Right atrium auricular region (tissue), 2 donors: ENCODE measurements at regions not wholly inside any gene's neighbourhood (a gene's known extent, or its start where the extent isn't known, plus 50 kb on each side); places are given as distances from the start of the nearest gene placed in this dataset.
"Not testable (repeated sequence)": the region's sequence is repeated elsewhere in the genome, so short reads cannot be mapped to it uniquely, and the experiment has no call there.

Experiments
- DNase-seq: peaks from one replicate; pipeline ENCODE4 v3.0.0-alpha.2; 2019; ENCODE audit warnings: low spot score
- H3K27ac ChIP-seq, 2 donors: fragments of 200-600 bp; sonication (generic); 1 replicate in 1 of 2; 2 replicates in 1 of 2; pipeline ENCODE4 v1.5.1; 2016 to 2019
- H3K27me3 ChIP-seq, 2 donors: fragments of 200-600 bp; sonication (generic); one replicate each; pipeline versions ENCODE4 v1.5.1 to v1.6.0; 2017 to 2019
- H3K36me3 ChIP-seq: fragments of 200-600 bp; sonication (generic); one replicate; pipeline ENCODE4 v1.5.1; 2016
- H3K4me1 ChIP-seq, 2 donors: fragments of 200-600 bp; sonication (generic); one replicate each; pipeline versions ENCODE4 v1.5.1 to v1.6.0; 2017 to 2019
- H3K4me3 ChIP-seq, 2 donors: fragments of 200-600 bp; sonication (generic); 1 replicate in 1 of 2; 2 replicates in 1 of 2; pipeline ENCODE4 v1.5.1; 2017 to 2019; ENCODE audit warnings: mild to moderate bottlenecking in 1 of 2, moderate library complexity in 1 of 2
- H3K9me3 ChIP-seq, 2 donors: fragments of 200-600 bp; sonication (generic); one replicate each; pipeline ENCODE4 v1.5.1; 2019
- CTCF ChIP-seq, 2 donors: fragments of 200-600 bp; sonication (generic); IDR thresholded peaks; one replicate each; pipeline ENCODE4 v1.5.1; 2019; ENCODE audit warnings: antibody characterized with exemption in 2 of 2

- Histone ChIP-seq H3K9me3 (no peaks in the 10 kb centered on the region), H3K36me3 (no peaks in the 10 kb centered on the region), H3K27me3 (no peaks in the 10 kb centered on the region), H3K27ac (no peak overlapping the region), H3K4me3 (no peak overlapping the region), H3K4me1 (no peaks in the 10 kb centered on the region)
- no peak for TF ChIP-seq CTCF (IDR thresholded peaks at IDR 0.05)
- no peak for DNase-seq
Measured at GRCh38 chr6:54519161-54519560, 210.9 kb downstream of the TINAG start.

GRCh38 chr6:54525731-54526130, 217.5 kb downstream of the TINAG start:
- H3K27me3 ChIP-seq = no peaks in the 10 kb centered on the region
- no peaks in the 10 kb centered on the region for H3K9me3 ChIP-seq
- H3K36me3 ChIP-seq = no peaks in the 10 kb centered on the region
- no peak overlapping the region for H3K27ac ChIP-seq
- no peak for TF ChIP-seq CTCF (IDR thresholded peaks at IDR 0.05)
- no peak for DNase-seq
- H3K4me3 ChIP-seq = no peak overlapping the region
- H3K4me1 ChIP-seq = no peaks in the 10 kb centered on the region

GRCh38 chr6:54533567-54533966, 225.3 kb downstream of the TINAG start:
- H3K9me3 ChIP-seq = no peaks in the 10 kb centered on the region
- DNase-seq = no peak
- no peak overlapping the region for H3K27ac ChIP-seq
- H3K36me3 ChIP-seq = no peaks in the 10 kb centered on the region
- H3K27me3 ChIP-seq = no peaks in the 10 kb centered on the region
- H3K4me1 ChIP-seq = no peaks in the 10 kb centered on the region
- no peak overlapping the region for H3K4me3 ChIP-seq
- no peak for TF ChIP-seq CTCF (IDR thresholded peaks at IDR 0.05)

GRCh38 chr6:54535568-54535967, 227.3 kb downstream of the TINAG start:
- no peak overlapping the region for H3K4me3 ChIP-seq
- TF ChIP-seq CTCF (IDR thresholded peaks at IDR 0.05) = no peak
- H3K27me3 ChIP-seq = no peaks in the 10 kb centered on the region
- no peaks in the 10 kb centered on the region for H3K36me3 ChIP-seq
- no peaks in the 10 kb centered on the region for H3K9me3 ChIP-seq
- H3K4me1 ChIP-seq = no peaks in the 10 kb centered on the region
- H3K27ac ChIP-seq = no peak overlapping the region
- DNase-seq = no peak

- Histone ChIP-seq H3K27me3 (no peaks in the 10 kb centered on the region), H3K4me3 (no peak overlapping the region), H3K27ac (no peak overlapping the region), H3K4me1 (no peaks in the 10 kb centered on the region), H3K9me3 (no peaks in the 10 kb centered on the region), H3K36me3 (no peaks in the 10 kb centered on the region)
- no peak for TF ChIP-seq CTCF (IDR thresholded peaks at IDR 0.05)
- no peak for DNase-seq
Measured at GRCh38 chr6:54541541-54541940, 233.3 kb downstream of the TINAG start.

GRCh38 chr6:54559136-54559535, 250.9 kb downstream of the TINAG start:
- DNase-seq = no peak
- no peak for TF ChIP-seq CTCF (IDR thresholded peaks at IDR 0.05)
- Histone ChIP-seq H3K4me1 (no peaks in the 10 kb centered on the region), H3K27me3 (no peaks in the 10 kb centered on the region), H3K4me3 (no peak overlapping the region), H3K9me3 (peaks cover 0 to 22% of the 10 kb centered on the region in 2 donors), H3K36me3 (no peaks in the 10 kb centered on the region), H3K27ac (no peak overlapping the region)

GRCh38 chr6:54564188-54564587, 255.9 kb downstream of the TINAG start:
- H3K4me3 ChIP-seq, H3K4me1 ChIP-seq, H3K36me3 ChIP-seq, H3K27me3 ChIP-seq, DNase-seq, H3K27ac ChIP-seq: not testable (repeated sequence)
- peaks cover 0 to 15% of the 10 kb centered on the region in 2 donors for H3K9me3 ChIP-seq
